ENCODE measurements at regions not wholly inside any gene's neighbourhood (a gene's known extent, or its start where the extent isn't known, plus 50 kb on each side); places are given as distances from the start of the nearest gene placed in this dataset.

- 89% methylated on average over 12 of the region's 12 CpGs; no CpG with 5 or more reads in 1 of the 2 experiments for WGBS, 2 experiments (ENCODE audit: extremely low coverage in 1 of 2, insufficient coverage in 1 of 2, insufficient read length in 1 of 2, insufficient replicate concordance in 2 of 2, low coverage in 1 of 2, low lambda C conversion rate in 2 of 2, missing lambda C conversion rate in 1 of 2)
- Histone ChIP-seq H3K4ac (replicated peaks; ENCODE audit: insufficient read length, low read depth, low read length) (no peak overlapping the region), H2BK12ac (ENCODE audit: low read depth, low read length) (no peak overlapping the region), H4K20me1 (replicated peaks in 1 of 2; ENCODE audit: control insufficient read depth in 1 of 2, insufficient read depth in 2 of 2, low read length in 2 of 2) (no peaks in the 10 kb centered on the region), H4K91ac (replicated peaks; ENCODE audit: insufficient read length, low read length) (no peak overlapping the region), H3K9me3 (ENCODE audit: insufficient read depth in 2 of 2, low read depth in 1 of 2, low read length in 1 of 2) (no peaks in the 10 kb centered on the region), H3K23ac (ENCODE audit: insufficient read length) (no peak overlapping the region), H3K79me1 (ENCODE audit: low read depth, low read length) (no peaks in the 10 kb centered on the region), H3K23me2 (ENCODE audit: low read depth, low read length) (peaks cover 7% of the 10 kb centered on the region; the same call in 1 of the 2 replicates), H2BK15ac (ENCODE audit: low read length) (no peak overlapping the region; the same call in 1 of the 2 replicates), H2AFZ (ENCODE audit: low read length) (no peak overlapping the region), H3K27me3 (replicated peaks in 1 of 4; ENCODE audit: control insufficient read depth in 3 of 4, extremely low read depth in 1 of 4, insufficient read depth in 3 of 4, low read length in 3 of 4) (peaks cover 0 to 15% (median 8%) of the 10 kb centered on the region in 4 experiments; a peak in 6 of 7 replicates), H3K18ac (ENCODE audit: extremely low read depth, low read length) (no peak overlapping the region), H3K36me3 (ENCODE audit: control insufficient read depth in 2 of 4, insufficient read depth in 4 of 4, low read length in 3 of 4) (no peaks in the 10 kb centered on the region), H3K9ac (replicated peaks in 1 of 4; ENCODE audit: extremely low read depth in 1 of 4, low read depth in 3 of 4, low read length in 3 of 4) (no peak overlapping the region), H3K27ac (ENCODE audit: low read depth, low read length) (no peak overlapping the region), H4K8ac (ENCODE audit: extremely low read depth, insufficient read depth, low read length) (no peak overlapping the region), H3K79me2 (ENCODE audit: control insufficient read depth in 1 of 2, insufficient read depth in 2 of 2, low read length in 2 of 2) (no peaks in the 10 kb centered on the region), H2BK20ac (ENCODE audit: low read length) (no peak overlapping the region), H2BK120ac (replicated peaks; ENCODE audit: low read depth, low read length) (no peak overlapping the region), H3K4me2 (ENCODE audit: insufficient read depth in 1 of 2, low read depth in 2 of 2, low read length in 2 of 2) (no peak overlapping the region), H4K5ac (ENCODE audit: insufficient read length, low read depth, low read length) (no peak overlapping the region), H3K4me1 (replicated peaks in 1 of 4; ENCODE audit: control insufficient read depth in 3 of 4, insufficient read depth in 4 of 4, low read length in 3 of 4) (peaks cover 0 to 3% (median 0%) of the 10 kb centered on the region in 4 experiments; a peak in 4 of 7 replicates), H3K14ac (ENCODE audit: insufficient read length) (no peak overlapping the region), H3K4me3 (ENCODE audit: extremely low read depth in 1 of 4, insufficient read depth in 2 of 4, low read depth in 3 of 4, low read length in 4 of 4) (no peak overlapping the region), H3K56ac (replicated peaks; ENCODE audit: insufficient read length, low read depth, low read length) (no peak overlapping the region), H2BK5ac (ENCODE audit: low read depth, low read length) (no peak overlapping the region), H2AK5ac (ENCODE audit: low read depth, low read length) (no peak overlapping the region)
- ChIA-PET CTCF (ENCODE audit: partially characterized antibody) (interaction anchor here (0.6 to 1.4 kb wide), 3 partner anchors 56 to 535 kb away, joined by 3 to 4 read pairs (median 3); no protein-coding TSS in a partner anchor), POLR2A (ENCODE audit: partially characterized antibody) (no interaction called here)
- DNase-seq (ENCODE audit: low read depth in 1 of 2, low spot score in 2 of 2) (no peak), FAIRE-seq (no peak)
- TF ChIP-seq ZNF274 (IDR thresholded peaks at IDR 0.05; ENCODE audit: borderline replicate concordance, extremely low read depth, low read length) (no peak), RBBP5 (IDR thresholded peaks at IDR 0.05; ENCODE audit: borderline replicate concordance, low read depth, low read length) (no peak), ATF2 (IDR thresholded peaks at IDR 0.05; ENCODE audit: low read length) (no peak), NANOG (IDR thresholded peaks at IDR 0.05; ENCODE audit: insufficient read depth, low read depth, low read length, poor library complexity, severe bottlenecking) (no peak), FOSL1 (IDR thresholded peaks at IDR 0.05; ENCODE audit: insufficient read depth, low read depth, low read length) (no peak), POU5F1 (IDR thresholded peaks at IDR 0.05; ENCODE audit: low read depth, low read length) (no peak), GTF2F1 (IDR thresholded peaks at IDR 0.05; ENCODE audit: borderline replicate concordance, low read depth, low read length) (no peak), KDM1A (IDR thresholded peaks at IDR 0.05; ENCODE audit: borderline replicate concordance, low read length) (no peak), TAF7 (optimal IDR thresholded peaks at IDR 0.05; ENCODE audit: borderline replicate concordance, low read depth, low read length) (no peak), YY1 (IDR thresholded peaks at IDR 0.05; ENCODE audit: low read depth, low read length) (no peak), PHF8 (conservative IDR thresholded peaks at IDR 0.05; ENCODE audit: low read depth, low read length) (no peak)
Observed at GRCh38 chr20:59398537-59399205, 98.3 kb downstream of the EDN3 start.
